ENCODE measurements at regions not wholly inside any gene's neighbourhood (a gene's known extent, or its start where the extent isn't known, plus 50 kb on each side); places are given as distances from the start of the nearest gene placed in this dataset.

GRCh38 chr6:42507901-42508300, 55.9 kb upstream of the UBR2 start:
- peaks cover 7% of the 10 kb centered on the region; the same call in 1 of the 2 replicates for H3K4me1 Mint-ChIP-seq
- H3K4me3 Mint-ChIP-seq: no peak overlapping the region
- CTCF ChIA-PET: no interaction called here
- H3K9me3 Mint-ChIP-seq: no peaks in the 10 kb centered on the region
- no peak for DNase-seq (ENCODE audit: low spot score)
- ATAC-seq: no peak
- POLR2A ChIA-PET: no interaction called here
- no peaks in the 10 kb centered on the region for H3K36me3 Mint-ChIP-seq
- no peak overlapping the region for H3K27ac Mint-ChIP-seq
- H3K27me3 Mint-ChIP-seq (ENCODE audit: low read depth): no peaks in the 10 kb centered on the region; the same call in none of the 2 replicates
- TF ChIP-seq, protein P1, sequence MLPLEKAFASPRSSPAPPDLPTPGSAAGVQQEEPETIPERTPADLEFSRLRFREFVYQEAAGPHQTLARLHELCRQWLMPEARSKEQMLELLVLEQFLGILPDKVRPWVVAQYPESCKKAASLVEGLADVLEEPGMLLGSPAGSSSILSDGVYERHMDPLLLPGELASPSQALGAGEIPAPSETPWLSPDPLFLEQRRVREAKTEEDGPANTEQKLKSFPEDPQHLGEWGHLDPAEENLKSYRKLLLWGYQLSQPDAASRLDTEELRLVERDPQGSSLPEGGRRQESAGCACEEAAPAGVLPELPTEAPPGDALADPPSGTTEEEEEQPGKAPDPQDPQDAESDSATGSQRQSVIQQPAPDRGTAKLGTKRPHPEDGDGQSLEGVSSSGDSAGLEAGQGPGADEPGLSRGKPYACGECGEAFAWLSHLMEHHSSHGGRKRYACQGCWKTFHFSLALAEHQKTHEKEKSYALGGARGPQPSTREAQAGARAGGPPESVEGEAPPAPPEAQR (CRISPR knock-in tag; IDR thresholded peaks at IDR 0.05): no peak
- TF ChIP-seq PRDM15 (CRISPR knock-in tag; IDR thresholded peaks at IDR 0.05) (no peak), ARID4B (CRISPR knock-in tag; IDR thresholded peaks at IDR 0.05; ENCODE audit: borderline replicate concordance) (no peak), CREB1 (CRISPR knock-in tag; IDR thresholded peaks at IDR 0.05) (no peak), ZNF671 (CRISPR knock-in tag; IDR thresholded peaks at IDR 0.05) (no peak)
- TF ChIP-seq, protein P2, sequence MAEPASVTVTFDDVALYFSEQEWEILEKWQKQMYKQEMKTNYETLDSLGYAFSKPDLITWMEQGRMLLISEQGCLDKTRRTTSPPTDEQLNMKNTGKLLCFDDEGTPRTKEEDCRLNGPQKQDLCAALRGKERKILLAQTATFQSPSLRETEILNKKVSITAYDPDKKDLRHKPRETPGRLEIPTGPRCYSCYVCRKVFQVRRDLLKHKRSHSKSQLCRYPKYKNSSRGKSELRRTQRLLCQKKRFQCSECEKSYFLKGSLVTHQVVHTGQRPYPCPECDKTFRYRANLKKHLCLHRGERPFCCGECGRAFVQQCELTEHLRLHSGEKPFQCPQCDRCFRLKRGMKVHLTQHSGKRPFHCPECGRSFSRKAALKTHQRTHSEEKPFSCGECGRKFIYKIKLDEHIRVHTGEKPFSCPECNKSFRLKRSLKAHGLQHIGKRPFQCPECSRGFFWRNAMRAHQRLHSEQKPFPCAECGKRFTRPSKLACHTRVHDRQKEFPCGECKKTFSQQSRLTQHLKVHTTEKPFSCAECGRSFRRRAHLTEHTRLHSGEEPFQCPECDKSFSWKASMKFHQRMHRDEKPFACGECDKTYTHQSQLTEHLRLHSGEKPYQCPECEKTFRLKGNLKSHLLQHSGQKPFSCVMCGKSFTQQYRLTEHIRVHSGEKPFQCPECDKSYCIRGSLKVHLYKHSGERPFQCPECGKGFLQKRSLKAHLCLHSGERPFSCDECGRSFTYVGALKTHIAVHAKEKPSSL (CRISPR knock-in tag; conservative IDR thresholded peaks at IDR 0.05): no peak

GRCh38 chr6:42507195-42507594, 55.5 kb upstream of the TRERF1 start:
- no peak for DNase-seq (ENCODE audit: low spot score)
- Mint-ChIP-seq H3K4me3 (no peak overlapping the region), H3K27ac (no peak overlapping the region), H3K4me1 (peaks cover 2% of the 10 kb centered on the region; the same call in 1 of the 2 replicates), H3K36me3 (no peaks in the 10 kb centered on the region), H3K27me3 (ENCODE audit: low read depth) (no peaks in the 10 kb centered on the region; the same call in none of the 2 replicates), H3K9me3 (no peaks in the 10 kb centered on the region)
- TF ChIP-seq, protein P3, sequence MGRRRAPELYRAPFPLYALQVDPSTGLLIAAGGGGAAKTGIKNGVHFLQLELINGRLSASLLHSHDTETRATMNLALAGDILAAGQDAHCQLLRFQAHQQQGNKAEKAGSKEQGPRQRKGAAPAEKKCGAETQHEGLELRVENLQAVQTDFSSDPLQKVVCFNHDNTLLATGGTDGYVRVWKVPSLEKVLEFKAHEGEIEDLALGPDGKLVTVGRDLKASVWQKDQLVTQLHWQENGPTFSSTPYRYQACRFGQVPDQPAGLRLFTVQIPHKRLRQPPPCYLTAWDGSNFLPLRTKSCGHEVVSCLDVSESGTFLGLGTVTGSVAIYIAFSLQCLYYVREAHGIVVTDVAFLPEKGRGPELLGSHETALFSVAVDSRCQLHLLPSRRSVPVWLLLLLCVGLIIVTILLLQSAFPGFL (CRISPR knock-in tag; IDR thresholded peaks at IDR 0.05; ENCODE audit: borderline replicate concordance): no peak
- ATAC-seq: no peak
- POLR2A ChIA-PET: no interaction called here
- CTCF ChIA-PET: no interaction called here

DNA sequence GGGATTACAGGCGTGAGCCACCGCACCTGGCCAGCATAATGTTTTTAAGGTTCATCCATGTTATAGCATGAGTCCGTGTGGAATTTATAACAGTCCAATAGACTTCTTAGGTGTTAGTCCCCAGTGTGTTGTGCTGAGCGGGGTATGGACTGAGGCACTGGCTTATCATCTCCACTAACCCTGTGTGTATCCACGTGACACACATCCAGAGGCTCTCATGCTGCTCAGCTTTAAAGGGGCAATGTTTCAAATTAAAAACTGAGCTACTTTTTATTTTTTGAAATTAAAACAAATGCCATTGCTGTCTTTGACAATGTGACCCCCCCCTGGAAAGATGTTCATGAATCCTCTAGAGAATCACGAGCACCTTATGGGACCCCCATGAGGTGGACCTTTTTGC, 54.3 kb upstream of the TRERF1 start:
- H3K4me3 Mint-ChIP-seq: no peak overlapping the region
- POLR2A ChIA-PET: interaction anchor here (0.6 kb wide), 1 partner anchor 41 kb away, joined by 4 read pairs; no protein-coding TSS in a partner anchor
- DNase-seq (ENCODE audit: low spot score) (no peak), ATAC-seq (no peak)
- H3K27me3 Mint-ChIP-seq (ENCODE audit: low read depth): no peaks in the 10 kb centered on the region; the same call in none of the 2 replicates
- H3K27ac Mint-ChIP-seq: no peak overlapping the region
- H3K36me3 Mint-ChIP-seq: no peaks in the 10 kb centered on the region
- H3K9me3 Mint-ChIP-seq: no peaks in the 10 kb centered on the region
- TF ChIP-seq, protein P4, sequence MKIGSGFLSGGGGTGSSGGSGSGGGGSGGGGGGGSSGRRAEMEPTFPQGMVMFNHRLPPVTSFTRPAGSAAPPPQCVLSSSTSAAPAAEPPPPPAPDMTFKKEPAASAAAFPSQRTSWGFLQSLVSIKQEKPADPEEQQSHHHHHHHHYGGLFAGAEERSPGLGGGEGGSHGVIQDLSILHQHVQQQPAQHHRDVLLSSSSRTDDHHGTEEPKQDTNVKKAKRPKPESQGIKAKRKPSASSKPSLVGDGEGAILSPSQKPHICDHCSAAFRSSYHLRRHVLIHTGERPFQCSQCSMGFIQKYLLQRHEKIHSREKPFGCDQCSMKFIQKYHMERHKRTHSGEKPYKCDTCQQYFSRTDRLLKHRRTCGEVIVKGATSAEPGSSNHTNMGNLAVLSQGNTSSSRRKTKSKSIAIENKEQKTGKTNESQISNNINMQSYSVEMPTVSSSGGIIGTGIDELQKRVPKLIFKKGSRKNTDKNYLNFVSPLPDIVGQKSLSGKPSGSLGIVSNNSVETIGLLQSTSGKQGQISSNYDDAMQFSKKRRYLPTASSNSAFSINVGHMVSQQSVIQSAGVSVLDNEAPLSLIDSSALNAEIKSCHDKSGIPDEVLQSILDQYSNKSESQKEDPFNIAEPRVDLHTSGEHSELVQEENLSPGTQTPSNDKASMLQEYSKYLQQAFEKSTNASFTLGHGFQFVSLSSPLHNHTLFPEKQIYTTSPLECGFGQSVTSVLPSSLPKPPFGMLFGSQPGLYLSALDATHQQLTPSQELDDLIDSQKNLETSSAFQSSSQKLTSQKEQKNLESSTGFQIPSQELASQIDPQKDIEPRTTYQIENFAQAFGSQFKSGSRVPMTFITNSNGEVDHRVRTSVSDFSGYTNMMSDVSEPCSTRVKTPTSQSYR (CRISPR knock-in tag; IDR thresholded peaks at IDR 0.05): no peak
- CTCF ChIA-PET: interaction anchor here (0.6 kb wide), 1 partner anchor 118 kb away, joined by 4 read pairs; no protein-coding TSS in a partner anchor
- no peaks in the 10 kb centered on the region for H3K4me1 Mint-ChIP-seq
